PC-3 (cell line): ENCODE measurements at regions not wholly inside any gene's neighbourhood (a gene's known extent, or its start where the extent isn't known, plus 50 kb on each side); places are given as distances from the start of the nearest gene placed in this dataset.

Experiments used
- CTCF ChIP-seq: fragments of 300-600 bp; sonication (generic); conservative IDR thresholded peaks from 2 replicates; pipeline ENCODE4 v1.5.1; 2017; ENCODE audit warnings: antibody characterized with exemption, low read depth, mild to moderate bottlenecking, low read length
- EZH2 ChIP-seq: fragments of 300-600 bp; sonication (generic); IDR thresholded peaks from one replicate; pipeline ENCODE4 v1.6.1; 2017; ENCODE audit warnings: antibody characterized with exemption, mild to moderate bottlenecking, low read length; ENCODE audit not compliant: unreplicated experiment
- EZH2phosphoT487 ChIP-seq: fragments of 300-600 bp; sonication (generic); IDR thresholded peaks from 2 replicates; pipeline ENCODE4 v1.6.1; 2018; ENCODE audit warnings: mild to moderate bottlenecking, antibody characterized with exemption, low read length, borderline replicate concordance

- TF ChIP-seq CTCF (no peak), EZH2 (no peak), EZH2phosphoT487 (no peak)
Observed at GRCh38 chr1:4177425-4178150, 277.5 kb upstream of the C1orf174 start.
